ENCODE measurements at regions not wholly inside any gene's neighbourhood (a gene's known extent, or its start where the extent isn't known, plus 50 kb on each side); places are given as distances from the start of the nearest gene placed in this dataset.
"Not testable (repeated sequence)": the region's sequence is repeated elsewhere in the genome, so short reads cannot be mapped to it uniquely, and the experiment has no call there.

DNA sequence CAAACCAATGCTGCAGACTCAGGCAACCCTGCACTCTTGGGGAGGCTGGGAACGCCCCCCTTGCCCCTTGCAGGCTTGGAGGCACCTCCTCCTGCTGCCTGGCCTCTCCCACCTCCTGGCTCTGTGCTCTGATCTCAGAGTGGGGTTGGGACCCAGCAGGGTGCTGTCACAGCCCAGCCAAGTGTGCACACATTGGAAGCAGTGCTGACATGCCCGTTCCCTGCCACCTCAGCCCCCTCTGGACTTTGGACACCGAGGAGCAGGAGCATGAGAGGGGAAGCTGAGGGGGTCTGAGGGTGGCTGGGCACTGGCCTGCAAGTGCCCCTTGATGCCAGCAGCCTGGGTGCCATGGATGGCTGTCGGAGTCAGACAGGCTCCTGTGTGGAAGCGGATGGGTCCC, 202.0 kb upstream of the ZNF337 start:
- not testable (repeated sequence) for TF ChIP-seq PATZ1 (CRISPR knock-in tag; IDR thresholded peaks at IDR 0.05; ENCODE audit: borderline replicate concordance); CSDC2 (CRISPR knock-in tag; IDR thresholded peaks at IDR 0.05); ZNF8 (CRISPR knock-in tag; IDR thresholded peaks at IDR 0.05); RARB (CRISPR knock-in tag; IDR thresholded peaks at IDR 0.05); ARNTL (CRISPR knock-in tag; IDR thresholded peaks at IDR 0.05; ENCODE audit: borderline replicate concordance, low read depth); OSR1 (CRISPR knock-in tag; IDR thresholded peaks at IDR 0.05); TOX (CRISPR knock-in tag; IDR thresholded peaks at IDR 0.05; ENCODE audit: borderline replicate concordance); SNAI2 (CRISPR knock-in tag; IDR thresholded peaks at IDR 0.05)
- TF ChIP-seq, protein P1, sequence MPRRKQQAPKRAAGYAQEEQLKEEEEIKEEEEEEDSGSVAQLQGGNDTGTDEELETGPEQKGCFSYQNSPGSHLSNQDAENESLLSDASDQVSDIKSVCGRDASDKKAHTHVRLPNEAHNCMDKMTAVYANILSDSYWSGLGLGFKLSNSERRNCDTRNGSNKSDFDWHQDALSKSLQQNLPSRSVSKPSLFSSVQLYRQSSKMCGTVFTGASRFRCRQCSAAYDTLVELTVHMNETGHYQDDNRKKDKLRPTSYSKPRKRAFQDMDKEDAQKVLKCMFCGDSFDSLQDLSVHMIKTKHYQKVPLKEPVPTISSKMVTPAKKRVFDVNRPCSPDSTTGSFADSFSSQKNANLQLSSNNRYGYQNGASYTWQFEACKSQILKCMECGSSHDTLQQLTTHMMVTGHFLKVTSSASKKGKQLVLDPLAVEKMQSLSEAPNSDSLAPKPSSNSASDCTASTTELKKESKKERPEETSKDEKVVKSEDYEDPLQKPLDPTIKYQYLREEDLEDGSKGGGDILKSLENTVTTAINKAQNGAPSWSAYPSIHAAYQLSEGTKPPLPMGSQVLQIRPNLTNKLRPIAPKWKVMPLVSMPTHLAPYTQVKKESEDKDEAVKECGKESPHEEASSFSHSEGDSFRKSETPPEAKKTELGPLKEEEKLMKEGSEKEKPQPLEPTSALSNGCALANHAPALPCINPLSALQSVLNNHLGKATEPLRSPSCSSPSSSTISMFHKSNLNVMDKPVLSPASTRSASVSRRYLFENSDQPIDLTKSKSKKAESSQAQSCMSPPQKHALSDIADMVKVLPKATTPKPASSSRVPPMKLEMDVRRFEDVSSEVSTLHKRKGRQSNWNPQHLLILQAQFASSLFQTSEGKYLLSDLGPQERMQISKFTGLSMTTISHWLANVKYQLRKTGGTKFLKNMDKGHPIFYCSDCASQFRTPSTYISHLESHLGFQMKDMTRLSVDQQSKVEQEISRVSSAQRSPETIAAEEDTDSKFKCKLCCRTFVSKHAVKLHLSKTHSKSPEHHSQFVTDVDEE (CRISPR knock-in tag; IDR thresholded peaks at IDR 0.05): not testable (repeated sequence)

Measured in SK-N-SH treated with all-trans-retinoic acid at 6 μM for 48 hours (cell line).